ENCODE measurements at regions not wholly inside any gene's neighbourhood (a gene's known extent, or its start where the extent isn't known, plus 50 kb on each side); places are given as distances from the start of the nearest gene placed in this dataset.
"Not testable (repeated sequence)": the region's sequence is repeated elsewhere in the genome, so short reads cannot be mapped to it uniquely, and the experiment has no call there.

DNA sequence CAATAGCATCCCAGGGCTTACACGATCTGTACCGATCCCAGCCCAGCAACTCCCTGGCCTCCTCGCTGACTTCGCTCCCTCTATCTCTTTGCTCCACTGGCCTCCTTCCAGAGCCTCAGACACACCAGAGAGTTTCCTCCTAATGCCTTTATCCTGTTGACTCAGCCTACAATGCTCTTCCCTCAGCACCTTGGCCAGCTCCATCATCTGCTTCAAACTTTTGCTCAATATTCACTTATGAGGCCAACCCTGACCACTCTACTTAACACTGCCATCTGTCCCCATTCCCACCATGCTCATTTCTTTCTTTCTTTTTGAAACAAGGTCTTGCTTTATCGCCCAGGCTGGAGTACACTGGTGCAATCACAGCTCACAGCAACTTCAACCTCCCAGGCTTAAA, 180.9 kb downstream of the CEP170 start:
- not testable (repeated sequence) for DNase-seq (ENCODE audit: low read depth)

DNA sequence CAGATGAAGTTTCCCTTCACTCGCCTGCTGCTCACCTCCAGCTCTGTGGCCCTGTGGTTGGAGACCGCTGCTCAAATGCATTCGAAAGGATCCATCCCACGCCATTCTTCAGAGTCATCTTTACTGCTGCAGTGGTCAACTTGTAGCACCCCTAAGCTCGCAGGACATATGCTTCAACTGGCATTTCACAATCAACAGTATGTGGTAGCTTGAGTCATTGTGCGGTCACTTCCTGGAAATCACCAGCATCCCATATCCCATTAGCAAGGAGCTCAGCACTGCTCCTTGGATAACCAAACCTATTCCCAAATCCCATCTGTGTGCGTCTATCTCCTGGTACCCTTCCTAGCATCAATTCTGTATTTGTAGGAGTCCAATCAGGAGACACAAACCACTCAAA, 188.0 kb downstream of the CEP170 start:
- not testable (repeated sequence) for DNase-seq (ENCODE audit: low read depth)

DNA sequence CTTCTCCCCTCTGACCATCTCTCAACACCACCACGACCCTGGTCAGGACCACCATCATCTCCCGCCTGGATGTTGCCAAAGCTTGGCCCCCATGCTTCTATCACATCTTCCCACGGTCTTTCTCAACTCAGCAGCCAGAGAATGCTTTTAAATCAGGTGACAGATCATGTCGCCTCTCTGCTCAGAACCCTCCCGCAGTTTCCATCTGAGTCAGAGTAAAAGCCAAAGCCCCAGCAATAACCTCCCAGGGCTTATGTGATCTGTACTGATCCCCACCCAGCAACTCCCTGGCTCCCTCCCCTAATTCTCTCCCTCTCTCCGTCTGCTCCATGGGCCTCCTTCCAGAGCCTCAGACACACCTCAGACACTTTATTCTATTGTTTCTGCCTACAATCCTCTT, 193.1 kb downstream of the CEP170 start:
- not testable (repeated sequence) for DNase-seq (ENCODE audit: low read depth)

DNA sequence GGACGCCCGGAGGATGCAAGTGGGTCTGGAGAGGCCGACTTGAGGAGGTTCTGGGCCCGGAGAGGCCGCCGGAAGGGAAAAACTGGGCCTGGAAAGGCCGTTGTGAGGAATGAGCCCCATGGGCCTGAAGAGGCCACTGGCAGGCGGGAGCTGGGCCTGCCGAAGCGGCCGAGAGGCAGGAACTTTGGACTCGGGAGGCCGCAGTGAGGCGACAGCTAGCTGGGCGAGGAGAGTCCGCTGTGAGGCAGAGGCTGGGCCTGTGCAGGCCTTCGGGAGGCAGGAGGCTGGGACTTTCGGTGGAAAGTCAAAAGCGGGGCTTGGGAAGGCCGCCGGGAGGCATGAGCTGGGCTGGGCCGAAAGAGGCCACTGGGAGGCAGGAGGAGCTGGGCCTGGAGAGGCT, 199.6 kb downstream of the CEP170 start:
- DNase-seq (ENCODE audit: low read depth): not testable (repeated sequence)

DNA sequence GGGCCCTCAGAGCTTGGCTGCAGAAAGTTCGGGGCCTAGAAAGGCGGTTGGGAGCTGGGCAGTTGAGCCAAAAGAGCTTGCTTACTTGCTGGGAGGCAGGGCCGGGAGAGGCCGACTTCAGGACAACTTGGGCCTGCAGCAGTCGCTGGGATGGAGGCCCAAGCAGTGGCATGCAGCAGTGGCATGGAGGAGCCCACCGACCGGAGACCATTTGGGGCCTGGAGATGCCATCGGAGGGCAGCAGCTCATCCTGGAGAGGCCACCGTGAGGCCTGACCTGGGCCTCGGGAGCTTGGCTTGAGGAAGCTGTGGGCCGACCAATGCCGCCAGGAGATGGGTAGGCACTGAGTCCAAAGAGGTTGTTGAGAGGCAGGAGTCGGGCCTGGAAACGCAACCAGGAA, 200.0 kb downstream of the CEP170 start:
- not testable (repeated sequence) for DNase-seq (ENCODE audit: low read depth)

DNA sequence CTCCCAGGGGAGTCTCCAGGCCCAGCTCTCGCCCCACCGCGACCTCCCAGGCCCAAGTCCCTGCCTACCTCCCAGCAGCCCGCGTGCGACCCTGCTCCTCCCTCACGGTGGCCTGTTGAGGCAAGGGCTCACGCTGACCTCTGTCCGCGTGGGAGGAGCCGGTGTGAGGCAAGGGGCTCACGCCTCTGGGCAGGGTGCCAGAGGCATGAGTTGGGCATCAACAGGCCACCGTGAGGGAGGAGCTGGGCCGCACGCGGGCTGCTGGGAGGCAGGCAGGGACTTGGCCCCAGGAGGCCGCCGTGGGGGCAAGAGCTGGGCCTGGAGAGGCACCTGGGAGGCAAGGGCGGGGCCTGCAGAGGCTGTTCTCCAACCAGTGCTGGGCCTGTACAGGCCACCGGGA, 200.4 kb downstream of the CEP170 start:
- not testable (repeated sequence) for DNase-seq (ENCODE audit: low read depth)

DNA sequence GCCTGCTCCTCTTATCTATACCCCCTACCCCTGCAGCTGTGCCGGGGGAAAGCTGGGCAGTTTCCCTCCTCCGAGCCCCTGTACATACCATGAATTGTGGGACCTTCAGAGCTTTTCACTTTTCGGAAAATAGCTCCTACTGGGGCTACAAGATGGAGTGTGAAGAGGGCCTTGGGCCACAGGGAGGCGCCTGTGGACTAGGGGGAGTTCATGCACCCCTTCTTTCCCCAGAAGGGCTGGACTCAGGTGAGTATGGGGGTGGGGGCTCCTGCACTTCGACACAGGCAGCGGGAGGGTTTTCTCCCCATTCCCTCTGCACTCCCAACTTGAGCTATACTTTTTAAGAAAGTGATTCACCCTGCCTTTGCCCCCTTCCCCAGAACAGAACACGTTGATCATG, 202.0 kb downstream of the CEP170 start:
- not testable (repeated sequence) for DNase-seq (ENCODE audit: low read depth)

DNA sequence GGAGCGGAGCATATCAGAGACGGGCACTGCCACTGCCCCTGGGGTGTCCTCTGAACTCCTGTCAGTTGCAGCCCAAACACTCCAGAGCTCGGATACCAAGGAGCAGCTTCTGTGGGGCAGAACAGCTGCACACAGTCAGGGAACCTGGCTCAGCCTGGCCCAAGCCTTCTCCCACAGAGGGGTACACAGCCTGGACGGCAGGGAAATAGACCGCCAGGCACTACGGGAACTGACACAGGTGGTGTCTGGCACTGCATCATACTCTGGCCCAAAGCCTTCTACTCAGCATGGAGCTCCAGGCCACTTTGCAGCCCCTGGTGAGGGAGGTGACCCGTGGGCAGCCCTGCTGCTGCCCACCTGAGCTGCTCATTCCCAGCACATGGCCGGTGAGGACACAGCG, 204.5 kb downstream of the CEP170 start:
- not testable (repeated sequence) for DNase-seq (ENCODE audit: low read depth)

DNA sequence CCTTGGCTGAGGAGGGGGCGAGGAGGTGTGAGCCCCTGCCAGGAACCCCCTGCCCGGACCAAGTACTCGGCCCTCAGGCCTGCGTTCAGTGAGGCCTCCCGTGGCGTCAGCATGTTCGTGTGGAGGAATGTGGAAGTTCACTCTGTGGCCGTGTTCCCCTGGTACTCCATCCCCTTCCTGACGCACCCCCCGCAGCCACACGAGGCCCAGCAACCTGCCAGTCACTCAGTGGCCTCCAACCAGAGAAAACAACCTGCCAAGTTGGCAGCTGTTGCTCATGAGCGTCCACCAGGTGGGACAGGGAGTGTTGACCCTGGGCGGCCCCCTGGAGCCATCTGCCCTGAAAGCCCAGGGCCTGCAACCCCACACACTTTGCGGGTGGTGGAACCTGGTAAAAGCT, 205.4 kb downstream of the CEP170 start:
- DNase-seq (ENCODE audit: low read depth): not testable (repeated sequence)

DNA sequence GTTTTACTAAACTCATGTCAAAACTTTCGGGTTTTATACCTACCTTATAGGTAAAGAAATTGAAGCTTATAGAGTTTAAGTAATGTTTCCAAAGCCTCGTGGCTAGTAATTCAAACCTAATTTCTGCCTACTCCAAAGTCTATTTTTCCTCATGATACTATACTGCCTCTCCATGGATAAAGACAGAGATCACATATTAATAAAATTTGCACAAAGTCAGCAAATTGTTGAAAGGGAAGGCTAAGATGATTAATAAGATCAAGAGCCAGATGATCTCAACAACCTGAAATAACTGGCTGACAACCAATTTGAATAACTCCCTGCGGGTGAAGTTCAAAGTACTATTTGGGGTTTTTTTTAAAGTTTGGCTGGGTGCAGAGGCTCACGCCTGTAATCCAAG, 233.7 kb downstream of the CEP170 start:
- not testable (repeated sequence) for DNase-seq (ENCODE audit: low read depth)

DNA sequence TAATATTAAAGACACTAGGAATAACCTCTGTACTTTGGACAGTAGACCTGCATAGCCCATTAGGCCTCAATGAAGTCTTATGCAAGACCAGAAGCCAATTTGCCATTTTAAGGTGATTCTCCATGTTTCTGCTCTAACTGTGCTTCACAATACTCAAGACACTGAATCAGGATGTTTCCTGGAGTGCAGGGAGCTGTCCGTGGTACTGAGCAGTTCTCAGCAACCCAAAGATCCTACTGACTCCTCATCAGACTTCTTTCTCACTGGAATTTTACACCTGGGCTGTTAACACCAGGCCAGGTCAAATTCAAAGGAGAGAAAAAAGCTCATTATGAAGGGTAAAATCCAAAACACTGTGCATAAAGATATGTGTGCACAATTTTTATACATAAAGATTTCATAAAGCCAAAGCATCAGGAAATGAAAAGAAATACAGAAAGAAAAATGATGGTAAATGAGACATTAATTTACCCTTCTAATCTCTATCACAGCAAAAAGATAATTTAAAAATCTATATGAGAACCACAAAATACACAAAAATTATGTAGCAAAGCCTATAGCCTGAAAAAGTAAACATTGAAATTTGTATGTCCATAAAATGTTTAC, 235.9 kb downstream of the CEP170 start:
- not testable (repeated sequence) for DNase-seq (ENCODE audit: low read depth)

DNA sequence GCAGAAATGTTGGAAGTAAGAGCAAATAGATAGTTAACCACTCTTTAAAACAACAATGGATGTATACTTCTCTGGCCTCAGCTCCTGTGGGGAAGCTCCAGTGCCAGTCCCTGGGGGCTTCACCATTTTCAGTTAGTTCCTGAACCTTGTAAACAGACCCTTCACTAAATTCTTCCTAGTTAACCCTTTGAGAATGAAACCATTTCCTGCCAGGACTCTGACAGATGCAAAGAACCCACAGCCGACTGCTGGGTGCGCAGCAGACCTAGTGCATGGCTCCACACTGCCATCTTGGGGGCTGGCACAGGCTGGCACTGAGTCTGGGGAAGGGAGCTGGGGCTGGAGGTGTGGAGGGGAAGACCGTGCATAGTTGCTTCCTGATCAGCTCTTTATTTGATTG, 244.4 kb downstream of the CEP170 start:
- DNase-seq (ENCODE audit: low read depth): not testable (repeated sequence)

DNA sequence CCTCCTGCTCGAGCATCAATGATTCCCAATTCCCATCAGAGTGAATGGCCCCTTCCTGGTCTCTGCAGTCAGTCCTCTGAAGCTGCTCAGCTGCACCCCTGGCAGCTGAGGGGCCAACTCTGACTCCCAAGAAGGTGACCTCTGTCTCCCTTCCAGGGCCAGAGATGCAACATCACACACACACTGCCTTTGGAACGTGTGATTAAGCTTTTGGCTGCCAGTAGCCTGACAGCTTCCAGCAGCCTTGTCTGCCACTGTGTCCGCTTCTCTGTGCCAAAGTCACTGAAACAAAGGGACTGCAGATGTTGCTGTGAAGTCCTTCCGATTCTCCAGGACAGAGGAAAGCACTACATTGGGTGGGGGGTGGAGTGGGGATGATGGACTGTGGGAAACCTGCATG, 254.1 kb downstream of the CEP170 start:
- DNase-seq (ENCODE audit: low read depth): not testable (repeated sequence)

DNA sequence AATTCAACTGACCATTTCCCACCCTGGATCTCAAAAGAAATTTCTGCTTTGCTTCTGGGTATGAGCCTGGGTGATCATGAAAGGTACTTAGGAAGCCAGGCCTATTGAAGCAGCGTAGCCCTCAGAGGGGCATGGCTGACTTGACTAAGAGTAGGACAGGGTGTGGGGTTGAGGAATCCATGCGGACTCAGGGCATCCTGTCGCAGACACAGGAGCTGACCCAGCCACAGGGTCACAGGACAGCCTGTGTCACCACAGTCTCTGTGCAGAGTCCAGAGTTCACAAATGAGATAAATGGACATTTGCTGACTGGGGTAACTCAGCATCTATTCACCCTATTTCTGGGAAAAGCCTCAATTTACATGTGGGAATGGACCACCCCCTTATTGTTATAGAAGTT, 262.3 kb downstream of the CEP170 start:
- DNase-seq (ENCODE audit: low read depth): not testable (repeated sequence)

DNA sequence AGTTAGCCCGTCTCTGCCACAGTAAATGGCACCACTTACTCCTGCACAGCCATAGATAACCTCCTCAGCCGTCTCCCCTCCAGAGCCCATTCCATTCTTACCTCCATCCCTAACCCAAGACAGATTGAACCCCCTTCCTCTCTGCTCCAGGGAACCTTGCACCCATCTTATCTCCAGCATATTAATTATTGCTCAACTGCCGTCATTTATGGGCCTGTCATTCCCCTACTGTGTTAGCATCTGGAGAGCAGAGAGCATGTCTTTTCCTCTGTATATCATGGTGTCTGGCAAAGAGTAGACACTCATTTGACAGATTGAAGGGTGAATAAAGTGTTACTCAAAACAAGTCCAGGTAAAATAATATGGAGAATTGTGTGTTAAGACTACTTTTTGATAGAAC, 270.0 kb downstream of the CEP170 start:
- DNase-seq (ENCODE audit: low read depth): not testable (repeated sequence)

DNA sequence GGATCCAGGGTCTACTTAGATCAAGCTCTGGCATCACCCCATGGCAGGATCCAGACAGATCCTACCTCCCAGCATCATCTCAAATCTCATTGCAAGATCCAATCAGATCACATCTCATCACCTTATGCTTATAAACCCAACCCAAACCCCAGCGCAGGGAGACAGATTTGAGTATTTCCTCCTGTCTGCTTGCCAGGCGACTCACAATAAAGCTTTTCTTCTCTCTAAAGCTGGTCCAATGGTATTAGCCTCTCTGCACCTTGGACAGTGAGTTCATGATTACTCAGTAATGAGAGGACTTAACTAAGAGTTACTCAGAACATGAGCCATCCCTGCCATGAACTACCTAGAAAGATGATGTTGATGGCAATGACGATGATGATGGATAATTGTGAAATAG, 281.7 kb downstream of the CEP170 start:
- peak; percentile 8 for DNase-seq (ENCODE audit: low read depth)

DNA sequence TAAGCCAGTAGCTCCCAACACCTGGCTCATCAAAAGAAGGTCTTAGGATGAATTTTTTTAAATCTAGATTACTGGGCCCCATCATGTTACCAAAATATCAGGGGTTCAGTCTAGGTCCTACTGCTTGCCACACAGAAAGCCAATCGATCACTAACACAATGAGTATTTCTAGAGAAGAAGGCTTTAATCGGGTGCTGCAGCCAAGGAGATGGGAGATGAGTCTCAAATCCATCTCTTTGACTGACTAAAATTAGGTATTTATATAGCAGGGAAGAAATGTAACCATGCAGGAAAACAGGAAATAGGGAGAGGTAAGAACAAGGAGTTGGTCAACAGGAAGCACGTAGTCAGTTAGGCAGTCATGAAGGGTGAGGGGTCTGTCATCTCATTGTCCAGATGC, 288.2 kb downstream of the CEP170 start:
- DNase-seq (ENCODE audit: low read depth): no peak

DNA sequence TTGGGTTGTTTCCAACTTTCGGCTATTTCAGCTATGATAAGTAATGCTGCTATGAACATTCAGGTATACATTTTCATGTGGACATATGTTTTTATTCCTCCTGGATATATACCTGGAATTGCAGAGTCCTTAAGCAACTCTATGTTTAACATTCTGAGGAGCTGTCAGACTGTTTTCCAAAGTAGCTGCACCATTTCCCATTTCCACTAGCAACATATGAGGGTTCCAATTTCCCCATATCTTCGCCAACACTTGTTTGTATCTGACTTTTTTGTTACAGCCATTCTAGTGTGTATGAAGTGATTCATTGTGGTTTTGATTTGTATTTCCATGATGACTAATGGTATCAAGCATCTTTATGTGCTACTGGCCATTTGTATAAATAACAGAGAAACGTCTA, 295.7 kb downstream of the CEP170 start:
- DNase-seq (ENCODE audit: low read depth): not testable (repeated sequence)

DNA sequence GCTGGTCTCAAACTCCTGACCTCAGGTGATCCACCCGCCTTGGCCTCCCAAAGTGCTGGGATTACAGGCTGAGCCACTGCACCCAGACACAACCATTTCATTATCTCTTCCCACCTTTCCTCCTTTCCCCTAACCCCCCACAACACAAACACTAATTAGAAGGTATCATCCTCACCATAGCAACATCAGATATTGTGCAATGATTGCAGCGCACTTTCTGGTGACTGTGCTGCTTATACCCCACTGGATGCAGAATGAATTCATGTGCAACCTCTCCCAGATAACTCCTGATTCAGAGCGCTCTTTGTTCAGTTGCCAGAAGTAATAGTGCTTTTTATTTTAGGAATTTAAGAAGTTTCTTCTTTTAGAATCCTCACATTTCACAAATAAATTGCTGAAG, 300.1 kb downstream of the CEP170 start:
- DNase-seq (ENCODE audit: low read depth): not testable (repeated sequence)

DNA sequence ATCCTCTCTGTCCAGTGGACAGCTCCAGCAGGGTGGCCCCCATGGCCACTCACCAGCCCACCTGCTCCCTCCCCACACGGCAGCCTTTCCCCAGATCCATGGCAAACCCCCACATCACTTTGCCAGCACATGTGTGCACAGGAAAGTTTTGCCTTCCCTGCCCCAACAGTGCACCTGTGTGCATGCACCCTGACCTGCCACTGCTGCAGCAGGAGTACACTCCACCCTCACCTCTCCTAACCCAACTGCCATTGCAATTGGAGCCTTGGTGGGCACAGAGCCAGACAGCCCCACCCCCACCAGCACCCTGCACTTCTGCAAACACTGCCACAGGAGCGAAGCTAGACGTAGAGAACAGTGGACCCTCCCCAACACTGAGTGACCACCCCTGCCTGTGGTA, 308.9 kb downstream of the CEP170 start:
- DNase-seq (ENCODE audit: low read depth): no peak

DNA sequence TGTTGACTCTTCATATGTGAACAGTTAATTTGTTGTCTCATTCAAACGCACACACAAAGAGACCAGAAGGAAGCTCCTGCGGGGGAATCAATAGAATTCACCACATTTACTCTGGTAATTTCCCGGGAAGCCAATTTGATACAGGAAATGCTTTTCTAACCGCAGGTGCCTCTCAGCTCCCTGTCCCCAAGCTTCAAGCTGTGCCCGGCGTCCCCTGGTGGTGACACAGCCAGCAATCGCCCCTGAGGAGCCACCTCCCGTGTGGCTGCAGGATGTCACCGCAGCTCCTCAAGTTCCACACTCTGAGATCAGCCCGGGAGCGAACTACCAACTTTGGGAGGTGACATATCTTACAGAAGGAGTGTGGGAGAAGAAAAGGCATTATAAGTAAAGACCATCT, 318.4 kb downstream of the CEP170 start:
- not testable (repeated sequence) for DNase-seq (ENCODE audit: low read depth)

DNA sequence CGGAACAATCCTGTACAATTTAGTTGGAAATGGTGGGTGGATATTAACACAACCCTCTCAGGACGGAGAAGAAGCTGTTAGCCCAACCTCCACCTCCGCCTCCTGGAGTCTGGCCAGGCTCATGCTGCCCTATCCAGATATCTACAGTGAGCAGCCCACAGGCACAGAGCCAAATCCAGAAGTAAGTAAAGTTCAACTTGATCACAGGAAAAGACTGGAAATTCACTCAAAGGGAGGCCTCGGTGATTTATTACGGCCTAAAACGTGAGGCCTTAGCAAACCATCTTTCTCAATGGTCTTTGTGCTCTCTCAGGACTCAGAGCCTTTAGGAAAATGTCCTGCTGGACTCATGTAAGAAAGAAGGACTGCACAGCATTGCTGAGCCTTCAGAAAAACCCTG, 330.4 kb downstream of the CEP170 start:
- not testable (repeated sequence) for DNase-seq (ENCODE audit: low read depth)

DNA sequence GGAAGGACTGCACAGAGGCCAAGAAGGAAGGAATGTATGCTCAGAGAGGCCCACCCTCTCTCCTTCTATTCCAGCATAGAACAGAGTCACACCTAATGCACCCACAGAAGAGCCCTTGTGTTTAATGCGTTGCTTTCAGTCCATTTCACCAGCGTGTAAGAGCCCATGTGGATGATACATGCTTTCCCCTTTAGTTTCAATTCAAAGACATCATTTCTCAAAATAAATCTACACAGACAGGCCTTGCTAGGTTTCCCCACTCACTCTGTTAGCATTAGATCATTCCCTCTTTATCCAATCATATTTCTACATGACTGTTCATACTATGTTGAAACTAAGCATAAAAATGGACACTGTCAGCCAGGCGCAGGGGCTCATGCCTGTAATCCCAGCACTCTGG, 331.5 kb downstream of the CEP170 start:
- not testable (repeated sequence) for DNase-seq (ENCODE audit: low read depth)

DNA sequence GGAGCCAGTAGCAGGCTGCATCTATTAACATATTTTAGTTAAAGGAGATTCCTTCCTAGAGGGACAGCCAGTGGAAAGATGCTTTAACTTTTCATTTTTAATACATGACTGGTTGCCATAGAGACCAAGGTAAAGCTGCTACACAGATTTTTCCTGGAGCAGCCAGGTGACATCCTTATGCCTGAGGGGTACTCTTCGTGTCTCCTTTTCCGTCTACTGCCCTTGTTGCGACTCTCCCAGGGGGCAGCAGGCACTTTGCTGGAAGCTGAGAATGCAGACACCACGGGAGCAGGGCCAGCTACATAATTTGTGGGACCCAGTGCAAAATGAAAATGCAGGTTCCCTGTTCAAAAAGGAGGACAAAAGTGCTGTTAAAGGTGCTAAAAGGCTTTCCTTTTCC, 340.4 kb downstream of the CEP170 start:
- not testable (repeated sequence) for DNase-seq (ENCODE audit: low read depth)

All from iris pigment epithelial cell (primary cell).